Nephron (organoid): ENCODE measurements at regions not wholly inside any gene's neighbourhood (a gene's known extent, or its start where the extent isn't known, plus 50 kb on each side); places are given as distances from the start of the nearest gene placed in this dataset.

Source experiments
- H3K27ac Mint-ChIP-seq, 3 experiments: 2 replicates each; pipeline ENCODE4 v1.8.0; 2020; ENCODE audit warnings: mixed read lengths in 3 of 3, mild to moderate bottlenecking in 2 of 3, moderate library complexity in 1 of 3
- H3K27me3 Mint-ChIP-seq: 2 replicates; pipeline ENCODE4 v1.8.0; 2021; ENCODE audit warnings: low read depth, mild to moderate bottlenecking, moderate library complexity, mixed read lengths
- H3K36me3 Mint-ChIP-seq: 2 replicates; pipeline ENCODE4 v1.8.0; 2020; ENCODE audit warnings: low read depth, mixed read lengths
- H3K4me1 Mint-ChIP-seq: 2 replicates; pipeline ENCODE4 v1.8.0; 2020; ENCODE audit warnings: mixed read lengths
- H3K4me3 Mint-ChIP-seq, 3 experiments: 2 replicates each; pipeline ENCODE4 v1.8.0; 2020; ENCODE audit warnings: mild to moderate bottlenecking in 3 of 3, mixed read lengths in 3 of 3, moderate library complexity in 2 of 3
- H3K9me3 Mint-ChIP-seq: 2 replicates; pipeline ENCODE4 v1.8.0; 2020; ENCODE audit warnings: mixed read lengths
- TF ChIP-seq, protein P1 (sequence below), 3 experiments: fragments of 200-600 bp; sonication (generic); IDR thresholded peaks; one replicate each; pipeline ENCODE4 v1.5.0; 2021; ENCODE audit warnings: antibody characterized with exemption in 3 of 3; ENCODE audit not compliant: unreplicated experiment in 3 of 3

DNA sequence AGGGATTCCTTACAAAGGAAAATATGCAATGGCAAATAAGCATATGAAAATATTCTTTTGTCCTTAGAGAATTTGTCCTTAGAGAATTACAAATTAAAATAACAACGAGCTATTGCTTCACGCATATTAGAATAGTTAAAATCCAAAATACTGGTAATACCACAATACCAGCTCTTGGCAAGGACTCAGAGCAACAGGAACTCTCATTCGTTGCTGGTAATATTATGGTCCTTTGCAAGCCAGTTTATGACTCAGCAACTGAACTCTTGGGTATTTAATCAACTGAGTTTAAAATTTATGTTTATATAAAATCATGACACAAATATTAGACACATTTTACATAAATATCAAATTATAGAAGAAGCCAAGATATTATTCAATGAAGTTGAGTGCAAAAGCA, 1730.4 kb downstream of the SI start:
- TF ChIP-seq, protein P1, sequence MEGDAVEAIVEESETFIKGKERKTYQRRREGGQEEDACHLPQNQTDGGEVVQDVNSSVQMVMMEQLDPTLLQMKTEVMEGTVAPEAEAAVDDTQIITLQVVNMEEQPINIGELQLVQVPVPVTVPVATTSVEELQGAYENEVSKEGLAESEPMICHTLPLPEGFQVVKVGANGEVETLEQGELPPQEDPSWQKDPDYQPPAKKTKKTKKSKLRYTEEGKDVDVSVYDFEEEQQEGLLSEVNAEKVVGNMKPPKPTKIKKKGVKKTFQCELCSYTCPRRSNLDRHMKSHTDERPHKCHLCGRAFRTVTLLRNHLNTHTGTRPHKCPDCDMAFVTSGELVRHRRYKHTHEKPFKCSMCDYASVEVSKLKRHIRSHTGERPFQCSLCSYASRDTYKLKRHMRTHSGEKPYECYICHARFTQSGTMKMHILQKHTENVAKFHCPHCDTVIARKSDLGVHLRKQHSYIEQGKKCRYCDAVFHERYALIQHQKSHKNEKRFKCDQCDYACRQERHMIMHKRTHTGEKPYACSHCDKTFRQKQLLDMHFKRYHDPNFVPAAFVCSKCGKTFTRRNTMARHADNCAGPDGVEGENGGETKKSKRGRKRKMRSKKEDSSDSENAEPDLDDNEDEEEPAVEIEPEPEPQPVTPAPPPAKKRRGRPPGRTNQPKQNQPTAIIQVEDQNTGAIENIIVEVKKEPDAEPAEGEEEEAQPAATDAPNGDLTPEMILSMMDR (IDR thresholded peaks at IDR 0.05; ENCODE audit: unreplicated experiment in 3 of 3) = no peak
- Mint-ChIP-seq H3K4me3 (no peak overlapping the region), H3K36me3 (no peaks in the 10 kb centered on the region), H3K27me3 (no peaks in the 10 kb centered on the region), H3K9me3 (no peaks in the 10 kb centered on the region), H3K27ac (no peak overlapping the region), H3K4me1 (no peaks in the 10 kb centered on the region)

DNA sequence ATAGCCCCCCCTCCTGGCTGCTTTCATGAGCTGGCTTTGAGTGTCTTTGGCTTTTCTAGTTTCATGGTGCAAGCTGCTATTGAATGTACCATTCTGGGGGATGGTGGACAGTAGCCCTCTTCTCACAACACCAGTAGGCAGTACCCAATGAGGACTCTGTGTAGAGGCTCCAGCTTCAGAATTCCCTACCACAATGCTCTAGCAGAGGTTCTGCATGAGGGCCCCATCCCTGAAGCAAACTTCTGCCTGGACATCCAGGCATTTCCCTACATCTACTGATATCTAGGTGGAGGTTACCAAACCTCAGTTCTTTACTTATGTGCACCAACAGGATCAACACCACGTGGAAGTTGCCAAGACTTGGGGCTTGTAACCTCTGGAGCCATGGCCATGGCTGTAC, 1742.9 kb downstream of the SI start:
- H3K4me1 Mint-ChIP-seq = no peaks in the 10 kb centered on the region
- TF ChIP-seq, protein P1 (IDR thresholded peaks at IDR 0.05; ENCODE audit: unreplicated experiment in 3 of 3) = no peak
- H3K4me3 Mint-ChIP-seq = no peak overlapping the region
- no peak overlapping the region for H3K27ac Mint-ChIP-seq
- H3K27me3 Mint-ChIP-seq = no peaks in the 10 kb centered on the region
- peaks cover 14% of the 10 kb centered on the region for H3K9me3 Mint-ChIP-seq
- H3K36me3 Mint-ChIP-seq = no peaks in the 10 kb centered on the region

DNA sequence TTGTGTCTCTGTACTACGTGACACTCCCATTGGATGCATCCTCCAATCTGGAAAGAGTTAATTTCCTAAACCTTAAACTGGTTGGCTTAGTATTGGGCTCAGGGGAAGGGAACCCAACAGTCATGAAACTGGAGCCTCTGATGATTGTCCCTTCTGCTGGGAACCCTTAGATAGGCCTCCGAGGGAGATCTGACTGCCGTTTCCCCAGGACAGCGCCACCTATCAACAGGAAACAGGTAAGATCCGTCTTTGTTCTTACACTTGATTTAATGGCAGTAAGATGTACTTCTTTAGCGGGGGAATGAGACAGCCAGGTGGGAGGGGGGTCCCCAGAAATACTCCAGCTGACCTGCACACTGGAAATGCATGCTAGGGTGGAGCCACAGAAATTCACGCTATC, 1749.6 kb downstream of the SI start:
- Mint-ChIP-seq H3K4me3 (no peak overlapping the region), H3K36me3 (no peaks in the 10 kb centered on the region), H3K27ac (no peak overlapping the region), H3K9me3 (no peaks in the 10 kb centered on the region), H3K4me1 (no peaks in the 10 kb centered on the region), H3K27me3 (no peaks in the 10 kb centered on the region)
- TF ChIP-seq, protein P1 (IDR thresholded peaks at IDR 0.05; ENCODE audit: unreplicated experiment in 3 of 3) = no peak

GRCh38 chr3:163327086-163327485, 1751.2 kb downstream of the SI start:
- Mint-ChIP-seq H3K27me3 (no peaks in the 10 kb centered on the region), H3K27ac (no peak overlapping the region), H3K4me1 (no peaks in the 10 kb centered on the region), H3K36me3 (no peaks in the 10 kb centered on the region), H3K4me3 (no peak overlapping the region), H3K9me3 (no peaks in the 10 kb centered on the region)
- TF ChIP-seq, protein P1 (IDR thresholded peaks at IDR 0.05; ENCODE audit: unreplicated experiment in 3 of 3) = no peak

DNA sequence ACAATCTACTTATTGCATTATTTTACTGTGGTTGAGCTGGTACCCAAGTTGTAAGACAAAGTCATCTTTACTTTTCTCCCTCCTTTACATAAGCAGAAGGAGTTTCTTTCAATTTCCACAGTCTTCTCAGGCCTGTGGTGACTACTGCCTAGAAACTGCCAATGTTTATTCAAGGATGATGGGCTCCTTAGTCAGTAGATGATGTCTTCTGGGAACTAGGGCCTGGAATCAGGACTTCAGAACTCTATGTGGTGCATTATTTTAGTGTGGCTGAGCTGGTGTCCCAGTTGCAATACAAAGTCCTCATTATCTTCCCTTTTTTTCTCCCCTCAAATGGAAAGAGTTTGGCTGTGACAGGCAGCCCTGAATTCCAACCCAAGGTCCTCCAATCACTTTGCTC, 1762.5 kb downstream of the SI start:
- peaks cover 8% of the 10 kb centered on the region for H3K9me3 Mint-ChIP-seq
- TF ChIP-seq, protein P1 (IDR thresholded peaks at IDR 0.05; ENCODE audit: unreplicated experiment in 3 of 3) = no peak
- no peaks in the 10 kb centered on the region for H3K4me1 Mint-ChIP-seq
- no peaks in the 10 kb centered on the region for H3K27me3 Mint-ChIP-seq
- no peak overlapping the region for H3K27ac Mint-ChIP-seq
- no peaks in the 10 kb centered on the region for H3K36me3 Mint-ChIP-seq
- H3K4me3 Mint-ChIP-seq = no peak overlapping the region

DNA sequence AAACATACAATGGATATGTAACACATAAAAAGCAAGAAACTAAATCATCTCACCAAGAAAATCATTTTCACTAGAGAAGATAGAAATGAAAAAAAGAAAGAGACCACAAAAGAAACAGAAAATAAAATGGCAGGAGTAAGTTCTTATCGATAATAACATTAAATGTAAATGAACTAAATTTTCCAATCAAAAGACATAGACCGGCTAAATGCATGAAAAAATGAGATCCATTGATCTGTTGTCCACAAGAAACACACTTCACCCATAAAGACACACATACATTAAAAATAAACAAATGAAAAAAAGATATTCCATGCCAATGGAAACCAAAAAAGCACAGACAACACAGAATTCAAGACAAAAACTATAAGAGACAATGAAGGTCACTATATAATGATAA, 1771.9 kb downstream of the SI start:
- Mint-ChIP-seq H3K4me3 (no peak overlapping the region), H3K27ac (no peak overlapping the region), H3K4me1 (no peaks in the 10 kb centered on the region), H3K27me3 (no peaks in the 10 kb centered on the region), H3K36me3 (no peaks in the 10 kb centered on the region), H3K9me3 (peaks cover 16% of the 10 kb centered on the region)
- TF ChIP-seq, protein P1 (IDR thresholded peaks at IDR 0.05; ENCODE audit: unreplicated experiment in 3 of 3) = no peak
